Hepatocyte (in vitro differentiated cells): ENCODE measurements at regions not wholly inside any gene's neighbourhood (a gene's known extent, or its start where the extent isn't known, plus 50 kb on each side); places are given as distances from the start of the nearest gene placed in this dataset.

Experiments
- EZH2 ChIP-seq: fragments of 200-600 bp; sonication (generic); IDR thresholded peaks from 2 replicates; pipeline ENCODE4 v1.6.1; 2016; ENCODE audit warnings: antibody characterized with exemption, mild to moderate bottlenecking, borderline replicate concordance
- TF ChIP-seq, protein P1 (sequence below): fragments of 200-600 bp; sonication (generic); IDR thresholded peaks from 2 replicates; pipeline ENCODE4 v1.5.1; 2016; ENCODE audit warnings: antibody characterized with exemption, mild to moderate bottlenecking; ENCODE audit not compliant: poor library complexity

GRCh38 chr5:82817897-82818676 lies 259.1 kb downstream of the TMEM167A start:
- TF ChIP-seq, protein P1, sequence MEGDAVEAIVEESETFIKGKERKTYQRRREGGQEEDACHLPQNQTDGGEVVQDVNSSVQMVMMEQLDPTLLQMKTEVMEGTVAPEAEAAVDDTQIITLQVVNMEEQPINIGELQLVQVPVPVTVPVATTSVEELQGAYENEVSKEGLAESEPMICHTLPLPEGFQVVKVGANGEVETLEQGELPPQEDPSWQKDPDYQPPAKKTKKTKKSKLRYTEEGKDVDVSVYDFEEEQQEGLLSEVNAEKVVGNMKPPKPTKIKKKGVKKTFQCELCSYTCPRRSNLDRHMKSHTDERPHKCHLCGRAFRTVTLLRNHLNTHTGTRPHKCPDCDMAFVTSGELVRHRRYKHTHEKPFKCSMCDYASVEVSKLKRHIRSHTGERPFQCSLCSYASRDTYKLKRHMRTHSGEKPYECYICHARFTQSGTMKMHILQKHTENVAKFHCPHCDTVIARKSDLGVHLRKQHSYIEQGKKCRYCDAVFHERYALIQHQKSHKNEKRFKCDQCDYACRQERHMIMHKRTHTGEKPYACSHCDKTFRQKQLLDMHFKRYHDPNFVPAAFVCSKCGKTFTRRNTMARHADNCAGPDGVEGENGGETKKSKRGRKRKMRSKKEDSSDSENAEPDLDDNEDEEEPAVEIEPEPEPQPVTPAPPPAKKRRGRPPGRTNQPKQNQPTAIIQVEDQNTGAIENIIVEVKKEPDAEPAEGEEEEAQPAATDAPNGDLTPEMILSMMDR, result no peak
- TF ChIP-seq EZH2, result no peak
